HL-60 (cell line): ENCODE measurements at regions not wholly inside any gene's neighbourhood (a gene's known extent, or its start where the extent isn't known, plus 50 kb on each side); places are given as distances from the start of the nearest gene placed in this dataset.

Experiments used
- CTCF ChIP-seq: IDR thresholded peaks from one replicate; pipeline ENCODE4 v1.5.1; 2011; ENCODE audit warnings: low read length, control low read depth, inconsistent platforms; ENCODE audit not compliant: insufficient read depth
- GABPA ChIP-seq: IDR thresholded peaks from 2 replicates; pipeline ENCODE4 v1.6.1; 2012; ENCODE audit warnings: low read depth
- POLR2AphosphoS5 ChIP-seq: IDR thresholded peaks from 2 replicates; pipeline ENCODE4 v1.6.1; 2012; ENCODE audit warnings: low read depth
- REST ChIP-seq: IDR thresholded peaks from 2 replicates; pipeline ENCODE4 v1.6.1; 2012; ENCODE audit warnings: low read depth; ENCODE audit not compliant: insufficient replicate concordance

GRCh38 chr12:72766517-72766916 lies 494.3 kb downstream of the TRHDE start:
- TF ChIP-seq CTCF (no peak), GABPA (no peak), POLR2AphosphoS5 (no peak), REST (no peak)
